ENCODE measurements at regions not wholly inside any gene's neighbourhood (a gene's known extent, or its start where the extent isn't known, plus 50 kb on each side); places are given as distances from the start of the nearest gene placed in this dataset.

GRCh38 chr9:11973011-11973410 lies 720.2 kb upstream of the TYRP1 start:
- H3K4me1 Mint-ChIP-seq (ENCODE audit: unreplicated experiment): peaks cover 20% of the 10 kb centered on the region
- peak overlapping the region; percentile 54 for H3K27ac Mint-ChIP-seq (ENCODE audit: unreplicated experiment)
- no peaks in the 10 kb centered on the region for H3K36me3 Mint-ChIP-seq (ENCODE audit: unreplicated experiment)
- H3K27me3 Mint-ChIP-seq (ENCODE audit: unreplicated experiment): no peaks in the 10 kb centered on the region
- DNase-seq (ENCODE audit: extremely low spot score, unreplicated experiment): no peak
- no peak overlapping the region for H3K4me3 Mint-ChIP-seq (ENCODE audit: unreplicated experiment)
- H3K9me3 Mint-ChIP-seq (ENCODE audit: unreplicated experiment): no peaks in the 10 kb centered on the region
- TF ChIP-seq CTCF (IDR thresholded peaks at IDR 0.05): no peak

- no peak for TF ChIP-seq CTCF (IDR thresholded peaks at IDR 0.05)
- peaks cover 21% of the 10 kb centered on the region for H3K4me1 Mint-ChIP-seq (ENCODE audit: unreplicated experiment)
Observed at GRCh38 chr9:11973511-11973910, 719.7 kb upstream of the TYRP1 start.

GRCh38 chr9:11992866-11993265 lies 700.3 kb upstream of the TYRP1 start:
- Mint-ChIP-seq H3K9me3 (ENCODE audit: unreplicated experiment) (peaks cover 4% of the 10 kb centered on the region), H3K36me3 (ENCODE audit: unreplicated experiment) (no peaks in the 10 kb centered on the region), H3K4me3 (ENCODE audit: unreplicated experiment) (no peak overlapping the region), H3K27me3 (ENCODE audit: unreplicated experiment) (peaks cover 3% of the 10 kb centered on the region), H3K4me1 (ENCODE audit: unreplicated experiment) (peaks cover 5% of the 10 kb centered on the region), H3K27ac (ENCODE audit: unreplicated experiment) (no peak overlapping the region)
- no peak for DNase-seq (ENCODE audit: extremely low spot score, unreplicated experiment)
- TF ChIP-seq CTCF (IDR thresholded peaks at IDR 0.05): no peak

More at GRCh38 chr9:11973511-11973910, 719.7 kb upstream of the TYRP1 start:
- Mint-ChIP-seq H3K4me3 (ENCODE audit: unreplicated experiment) (no peak overlapping the region), H3K9me3 (ENCODE audit: unreplicated experiment) (no peaks in the 10 kb centered on the region), H3K27me3 (ENCODE audit: unreplicated experiment) (no peaks in the 10 kb centered on the region), H3K27ac (ENCODE audit: unreplicated experiment) (no peak overlapping the region), H3K36me3 (ENCODE audit: unreplicated experiment) (no peaks in the 10 kb centered on the region)
- no peak for DNase-seq (ENCODE audit: extremely low spot score, unreplicated experiment)

GRCh38 chr9:12014488-12014887 lies 678.7 kb upstream of the TYRP1 start:
- TF ChIP-seq CTCF (IDR thresholded peaks at IDR 0.05): no peak
- no peaks in the 10 kb centered on the region for H3K4me1 Mint-ChIP-seq (ENCODE audit: unreplicated experiment)
- H3K36me3 Mint-ChIP-seq (ENCODE audit: unreplicated experiment): no peaks in the 10 kb centered on the region
- DNase-seq (ENCODE audit: extremely low spot score, unreplicated experiment): no peak
- no peak overlapping the region for H3K4me3 Mint-ChIP-seq (ENCODE audit: unreplicated experiment)
- H3K27me3 Mint-ChIP-seq (ENCODE audit: unreplicated experiment): no peaks in the 10 kb centered on the region
- H3K27ac Mint-ChIP-seq (ENCODE audit: unreplicated experiment): no peak overlapping the region
- H3K9me3 Mint-ChIP-seq (ENCODE audit: unreplicated experiment): peaks cover 58% of the 10 kb centered on the region

- no peak for DNase-seq (ENCODE audit: extremely low spot score, unreplicated experiment)
- no peaks in the 10 kb centered on the region for H3K36me3 Mint-ChIP-seq (ENCODE audit: unreplicated experiment)
- peaks cover 23% of the 10 kb centered on the region for H3K9me3 Mint-ChIP-seq (ENCODE audit: unreplicated experiment)
- no peaks in the 10 kb centered on the region for H3K4me1 Mint-ChIP-seq (ENCODE audit: unreplicated experiment)
- no peaks in the 10 kb centered on the region for H3K27me3 Mint-ChIP-seq (ENCODE audit: unreplicated experiment)
- no peak overlapping the region for H3K4me3 Mint-ChIP-seq (ENCODE audit: unreplicated experiment)
- TF ChIP-seq CTCF (IDR thresholded peaks at IDR 0.05): no peak
- H3K27ac Mint-ChIP-seq (ENCODE audit: unreplicated experiment): no peak overlapping the region
Observed at GRCh38 chr9:12054235-12054634, 639.0 kb upstream of the TYRP1 start.

Data from osteocyte (in vitro differentiated cells).